HG03442 (cell line): ENCODE measurements at regions not wholly inside any gene's neighbourhood (a gene's known extent, or its start where the extent isn't known, plus 50 kb on each side); places are given as distances from the start of the nearest gene placed in this dataset.
"Not testable (repeated sequence)": the region's sequence is repeated elsewhere in the genome, so short reads cannot be mapped to it uniquely, and the experiment has no call there.

Source experiments
- ATAC-seq: cut with Tn5 transposase; IDR thresholded peaks from one replicate; pipeline ENCODE4 v1.9.1; 2021; ENCODE audit warnings: mild to moderate bottlenecking, moderate library complexity; ENCODE audit not compliant: unreplicated experiment

- no peak for ATAC-seq
Observed at GRCh38 chr2:65625982-65626381, 193.6 kb upstream of the SPRED2 start.

DNA sequence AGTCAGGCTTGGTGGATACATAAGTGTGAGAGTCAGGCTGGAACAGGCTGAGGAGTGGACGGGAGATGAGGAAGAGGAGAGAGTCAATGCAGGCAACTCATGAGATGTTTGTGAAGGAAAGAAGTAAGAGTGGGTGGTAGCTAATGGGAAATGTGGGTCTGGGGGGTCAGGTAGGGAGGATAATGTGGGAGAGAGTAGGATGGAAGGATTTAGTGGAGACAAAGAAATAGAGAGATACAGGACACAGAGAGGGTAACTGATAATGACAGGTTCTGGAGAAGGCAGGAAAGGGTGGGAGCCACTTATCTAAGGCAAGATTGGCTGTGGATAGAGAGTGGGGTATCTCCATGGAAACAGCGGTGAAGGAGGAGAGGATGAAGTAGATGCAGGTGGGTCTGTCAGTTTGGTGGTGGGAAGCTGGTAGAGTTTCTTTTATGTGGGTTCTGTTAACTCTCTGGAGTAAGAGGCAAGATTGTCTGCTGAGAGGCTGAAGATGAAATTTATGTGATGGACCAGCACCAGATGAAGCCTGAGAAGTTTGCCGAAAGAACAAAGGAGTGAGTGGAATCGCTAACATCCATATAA, 190.6 kb upstream of the SPRED2 start:
- ATAC-seq = no peak

GRCh38 chr2:65622499-65622898, 190.1 kb upstream of the SPRED2 start:
- ATAC-seq = no peak

- no peak for ATAC-seq
Observed at GRCh38 chr2:65620524-65620923, 188.1 kb upstream of the SPRED2 start.

DNA sequence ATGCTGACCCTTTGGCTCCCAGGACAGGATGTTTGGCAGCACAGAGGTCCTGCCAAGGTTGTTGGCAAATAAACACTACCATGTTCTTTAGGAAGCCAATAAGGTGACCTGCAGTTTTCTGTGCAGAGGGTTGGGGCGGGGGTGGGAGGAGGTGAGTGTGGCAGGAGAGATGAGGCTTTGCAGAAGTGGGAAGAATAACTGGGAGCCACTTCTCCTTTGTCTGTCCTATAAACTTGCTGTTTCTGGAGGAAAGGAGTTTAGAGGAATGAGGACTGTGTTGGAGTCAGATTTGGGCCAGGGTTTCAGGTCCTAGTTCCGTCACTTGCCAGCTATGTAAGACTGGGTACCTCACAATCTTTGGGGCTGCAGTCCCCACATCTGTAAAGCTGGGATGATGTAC, 187.6 kb upstream of the SPRED2 start:
- ATAC-seq = no peak

GRCh38 chr2:65615602-65616001, 183.2 kb upstream of the SPRED2 start:
- ATAC-seq = no peak

- ATAC-seq = no peak
Observed at GRCh38 chr2:65613968-65614555, 181.7 kb upstream of the SPRED2 start.

DNA sequence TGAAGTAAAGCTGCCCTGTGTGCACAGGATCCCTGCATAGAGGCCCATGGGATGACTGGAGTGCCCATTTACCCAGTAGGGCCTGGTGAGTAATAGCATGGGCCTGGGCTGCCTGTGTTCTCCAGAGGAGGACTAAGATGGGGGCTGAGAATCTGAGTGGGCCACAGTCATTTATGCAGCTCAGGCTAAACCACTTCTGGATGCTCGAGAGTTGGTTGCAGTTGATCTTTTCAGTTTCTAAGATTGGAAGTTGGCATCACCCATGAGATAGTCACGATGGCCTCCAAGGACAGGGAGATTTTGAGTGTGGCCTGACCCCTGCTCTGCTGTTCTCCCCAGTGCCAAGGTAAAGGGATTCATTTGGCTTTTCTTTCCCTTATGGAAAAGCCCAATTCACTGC, 179.1 kb upstream of the SPRED2 start:
- ATAC-seq = no peak

GRCh38 chr2:65608916-65609315, 176.5 kb upstream of the SPRED2 start:
- no peak for ATAC-seq

- ATAC-seq = no peak
Observed at GRCh38 chr2:65608466-65608865, 176.1 kb upstream of the SPRED2 start.

GRCh38 chr2:65607662-65608305, 175.4 kb upstream of the SPRED2 start:
- ATAC-seq = no peak

- no peak for ATAC-seq
Observed at GRCh38 chr2:65605743-65606058, 173.3 kb upstream of the SPRED2 start.

DNA sequence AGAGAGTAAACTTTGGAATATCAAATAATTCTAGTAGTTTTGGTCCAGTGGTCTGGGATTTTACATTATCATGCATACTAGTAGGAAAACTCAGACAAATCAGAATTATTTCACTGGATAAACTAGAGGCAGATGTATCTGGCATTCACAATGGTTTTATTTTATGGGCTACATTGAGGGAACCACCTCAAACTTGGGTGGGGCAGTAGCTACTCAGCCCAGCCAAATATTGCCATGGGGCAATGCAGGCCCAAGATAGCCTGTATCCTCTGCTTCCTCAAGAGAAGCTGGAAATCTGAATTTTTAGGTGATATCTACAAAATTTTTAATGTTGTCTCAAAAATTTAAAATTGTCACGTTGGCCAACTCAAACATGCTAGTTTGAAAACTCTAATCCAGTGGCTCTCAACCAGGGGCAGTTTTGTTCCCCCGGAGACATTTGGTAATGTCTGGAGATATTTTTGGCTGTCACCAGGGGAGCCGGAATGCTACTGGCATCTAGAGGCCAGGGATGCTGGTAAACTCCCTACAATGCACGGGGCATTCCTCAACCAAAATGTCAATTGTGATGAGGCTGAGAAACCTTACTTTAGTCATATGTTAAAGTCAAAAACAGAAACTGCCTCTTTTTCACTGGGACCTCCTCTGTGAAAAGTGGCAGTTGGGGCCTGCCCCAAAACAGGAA, 172.8 kb upstream of the SPRED2 start:
- ATAC-seq = no peak

DNA sequence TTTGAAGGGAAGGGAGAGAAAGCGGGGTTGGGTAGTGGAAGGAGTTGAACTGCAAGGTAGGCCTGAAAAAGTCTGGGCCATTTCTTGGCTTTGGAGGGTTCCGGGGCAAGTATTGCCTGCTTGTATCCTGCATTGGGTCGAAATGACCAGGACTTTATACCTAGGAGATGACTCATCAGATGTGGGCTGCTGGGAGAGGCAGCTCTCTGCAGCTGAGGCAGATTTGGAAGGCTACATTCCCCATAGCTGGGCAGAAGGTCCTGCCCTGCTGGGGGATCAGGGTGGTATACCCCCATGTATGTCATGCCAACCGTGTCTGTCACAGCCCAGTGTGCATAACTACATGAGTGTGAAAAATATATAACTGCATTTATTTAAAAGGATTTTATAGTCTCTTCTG, 171.8 kb upstream of the SPRED2 start:
- ATAC-seq = no peak

DNA sequence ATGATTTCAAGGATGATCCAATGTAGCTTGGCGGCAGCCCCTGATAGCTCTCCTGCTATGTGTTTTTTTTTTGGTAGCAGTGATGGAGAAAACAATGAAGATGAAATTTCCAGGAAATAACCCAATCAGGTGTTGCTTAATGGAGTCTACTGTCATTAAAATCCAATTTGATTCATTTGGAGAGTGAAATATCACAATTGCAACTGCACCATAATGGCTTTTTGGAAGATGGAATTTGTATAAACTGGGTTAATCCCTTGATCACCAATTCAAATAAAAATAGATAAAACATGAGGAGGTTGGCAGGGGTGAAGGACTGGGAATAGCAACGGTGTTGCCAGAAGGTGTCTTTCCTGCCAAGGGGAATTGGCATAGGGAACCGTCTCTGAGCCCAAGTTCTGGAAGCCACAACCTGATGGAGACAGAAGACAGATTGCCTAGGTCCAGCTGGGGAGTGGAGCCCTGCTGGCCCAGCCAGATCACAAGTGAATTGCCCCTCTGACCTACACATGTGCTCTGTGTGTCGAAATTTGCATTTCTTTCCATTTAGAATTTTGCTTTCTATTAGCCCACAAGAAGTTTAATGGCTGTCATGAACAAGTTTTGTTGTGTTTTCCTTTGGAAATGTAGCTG, 170.3 kb upstream of the SPRED2 start:
- no peak for ATAC-seq

DNA sequence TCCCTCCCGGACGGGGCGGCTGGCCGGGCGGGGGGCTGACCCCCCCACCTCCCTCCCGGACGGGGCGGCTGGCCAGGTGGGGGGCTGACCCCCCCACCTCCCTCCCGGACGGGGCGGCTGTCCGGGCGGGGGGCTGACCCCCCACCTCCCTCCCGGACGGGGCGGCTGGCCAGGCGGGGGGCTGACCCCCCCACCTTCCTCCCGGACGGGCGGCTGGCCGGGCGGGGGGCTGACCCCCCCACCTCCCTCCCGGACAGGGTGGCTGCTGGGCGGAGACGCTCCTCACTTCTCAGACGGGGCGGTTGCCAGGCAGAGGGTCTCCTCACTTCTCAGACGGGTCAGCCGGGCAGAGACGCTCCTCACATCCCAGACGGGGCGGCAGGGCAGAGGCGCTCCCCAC, 168.5 kb upstream of the SPRED2 start:
- not testable (repeated sequence) for ATAC-seq

DNA sequence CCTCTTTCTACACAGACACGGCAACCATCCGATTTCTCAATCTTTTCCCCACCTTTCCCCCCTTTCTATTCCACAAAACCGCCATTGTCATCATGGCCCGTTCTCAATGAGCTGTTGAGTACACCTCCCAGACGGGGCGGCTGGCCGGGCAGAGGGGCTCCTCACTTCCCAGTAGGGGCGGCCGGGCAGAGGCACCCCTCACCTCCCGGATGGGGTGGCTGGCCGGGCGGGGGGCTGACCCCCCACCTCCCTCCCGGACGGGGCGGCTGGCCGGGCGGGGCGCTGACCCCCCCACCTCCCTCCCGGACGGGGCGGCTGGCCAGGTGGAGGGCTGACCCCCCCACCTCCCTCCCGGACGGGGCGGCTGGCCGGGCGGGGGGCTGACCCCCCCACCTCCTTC, 168.0 kb upstream of the SPRED2 start:
- ATAC-seq = not testable (repeated sequence)

DNA sequence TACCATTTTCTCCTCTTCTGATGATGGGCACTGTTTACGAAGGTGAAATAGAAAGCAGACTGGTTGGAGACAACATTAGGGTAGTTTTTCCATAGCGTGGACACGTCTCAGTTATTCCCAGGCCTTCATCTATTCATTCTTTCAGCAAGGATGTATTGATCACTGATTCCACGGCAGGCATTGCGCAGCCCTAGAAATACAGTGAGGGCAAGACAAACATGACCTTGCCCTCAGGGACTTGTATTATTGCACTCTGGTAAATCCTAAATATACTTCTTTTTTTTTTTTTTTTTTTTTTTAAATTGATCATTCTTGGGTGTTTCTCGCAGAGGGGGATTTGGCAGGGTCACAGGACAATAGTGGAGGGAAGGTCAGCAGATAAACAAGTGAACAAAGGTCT, 167.3 kb upstream of the SPRED2 start:
- ATAC-seq = no peak

DNA sequence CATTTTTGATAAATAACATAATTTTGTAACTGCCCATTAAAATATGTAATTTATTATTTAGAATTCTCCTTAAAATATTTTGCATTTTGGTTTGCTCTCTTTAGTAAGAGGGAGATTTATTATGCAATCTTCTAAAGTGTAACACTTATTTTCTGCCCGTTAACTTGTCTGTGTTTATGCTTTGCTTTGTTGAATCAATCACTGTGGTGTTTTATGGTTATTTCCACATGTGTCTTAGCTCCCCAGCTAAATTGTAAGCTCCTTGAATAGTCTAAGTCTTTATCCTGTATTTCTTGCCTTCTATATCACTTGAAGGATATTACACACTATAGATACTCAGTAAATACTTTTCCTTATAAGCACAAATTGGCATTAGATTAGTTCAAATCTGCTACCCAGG, 166.6 kb upstream of the SPRED2 start:
- ATAC-seq = no peak

GRCh38 chr2:65598264-65598663, 165.9 kb upstream of the SPRED2 start:
- ATAC-seq = no peak

DNA sequence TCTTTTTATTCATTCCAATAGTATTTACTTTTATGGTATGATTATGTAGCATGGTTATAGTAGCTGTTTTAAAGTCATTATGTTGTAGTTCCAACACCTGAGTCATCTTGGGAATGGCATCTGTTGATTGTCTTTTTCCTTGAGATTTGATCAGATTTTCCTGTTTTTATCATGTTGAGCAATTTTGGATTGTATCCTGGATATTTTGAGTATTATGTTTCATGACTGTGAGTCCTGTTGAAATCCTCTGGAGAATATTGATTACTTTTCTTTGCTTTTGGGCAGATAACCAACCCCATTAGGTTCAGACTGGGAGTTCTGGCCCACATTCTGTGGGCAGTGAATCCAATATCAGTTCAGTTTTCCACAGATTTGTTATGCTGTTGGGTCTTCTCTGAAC, 163.2 kb upstream of the SPRED2 start:
- ATAC-seq = no peak

- ATAC-seq = no peak
Observed at GRCh38 chr2:65594150-65594549, 161.8 kb upstream of the SPRED2 start.
